Lung microvascular endothelial cell (primary cell): ENCODE measurements at regions not wholly inside any gene's neighbourhood (a gene's known extent, or its start where the extent isn't known, plus 50 kb on each side); places are given as distances from the start of the nearest gene placed in this dataset.

ENCODE experiments used
- DNase-seq, 2 donors: peaks; one replicate each; pipeline versions ENCODE4 v3.0.0 to v3.0.0-alpha.2; 2010; ENCODE audit warnings: low read depth in 2 of 2

- DNase-seq: no peak
Measured at GRCh38 chr19:28509079-28509895, 703.7 kb downstream of the UQCRFS1 start.

DNA sequence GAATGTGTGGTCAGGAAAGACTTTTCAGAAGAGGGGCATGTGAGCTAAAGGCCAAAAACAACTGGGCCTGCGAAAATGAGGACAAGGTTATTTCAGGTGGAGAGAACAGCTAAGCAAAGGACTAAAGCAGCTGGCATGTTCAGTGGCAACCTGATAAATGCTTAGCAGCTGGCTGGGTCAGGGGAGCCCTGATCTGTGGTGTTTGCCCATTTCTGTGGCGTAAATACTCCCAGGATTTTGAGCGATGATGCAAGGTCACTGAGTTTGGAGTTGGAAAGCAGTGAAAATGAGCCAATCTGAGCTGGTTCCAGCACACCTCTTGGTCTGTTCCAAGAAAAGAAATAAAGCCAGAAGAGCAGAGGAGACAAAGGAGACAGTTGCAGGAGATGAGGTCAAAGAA is 704.3 kb downstream of the UQCRFS1 start:
- DNase-seq: no peak

DNA sequence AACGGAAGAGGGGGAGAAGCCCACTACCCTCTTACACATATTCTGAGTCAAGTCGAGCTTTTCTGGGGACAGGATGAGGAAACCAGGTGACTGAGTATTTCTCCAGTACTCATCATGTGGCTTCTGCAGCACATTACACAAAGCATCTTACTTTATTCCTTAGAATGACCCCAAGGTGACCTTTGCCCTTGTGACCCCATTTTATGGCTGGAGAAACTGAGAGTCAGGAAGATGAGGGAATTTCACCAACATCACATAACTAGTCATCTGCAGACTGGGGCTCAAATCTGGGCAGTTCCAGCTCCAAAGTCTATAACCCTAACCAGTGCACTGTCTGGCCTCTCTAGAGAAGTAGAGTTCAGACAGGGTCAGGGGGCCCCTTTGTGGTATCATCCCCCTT is 707.0 kb downstream of the UQCRFS1 start:
- DNase-seq: no peak

DNA sequence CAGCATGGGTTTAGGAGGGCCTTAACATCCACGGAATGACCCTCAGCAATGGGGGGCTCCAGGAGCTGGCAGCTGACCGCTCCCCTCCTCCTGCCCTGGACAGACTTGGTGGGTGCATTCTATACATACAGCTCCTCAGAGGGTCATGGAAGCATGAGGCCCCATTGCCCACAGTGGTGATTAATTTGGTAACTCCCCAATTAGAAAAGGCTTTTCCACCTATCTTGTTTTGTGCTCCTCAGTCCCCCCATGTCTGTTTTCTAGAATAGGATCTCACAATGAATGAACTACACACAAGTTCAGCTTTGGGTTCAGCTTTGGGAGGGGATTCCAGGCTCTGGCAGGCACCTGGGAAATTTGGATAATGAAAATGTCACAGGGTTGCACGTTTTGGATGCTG is 707.8 kb downstream of the UQCRFS1 start:
- DNase-seq: no peak

DNA sequence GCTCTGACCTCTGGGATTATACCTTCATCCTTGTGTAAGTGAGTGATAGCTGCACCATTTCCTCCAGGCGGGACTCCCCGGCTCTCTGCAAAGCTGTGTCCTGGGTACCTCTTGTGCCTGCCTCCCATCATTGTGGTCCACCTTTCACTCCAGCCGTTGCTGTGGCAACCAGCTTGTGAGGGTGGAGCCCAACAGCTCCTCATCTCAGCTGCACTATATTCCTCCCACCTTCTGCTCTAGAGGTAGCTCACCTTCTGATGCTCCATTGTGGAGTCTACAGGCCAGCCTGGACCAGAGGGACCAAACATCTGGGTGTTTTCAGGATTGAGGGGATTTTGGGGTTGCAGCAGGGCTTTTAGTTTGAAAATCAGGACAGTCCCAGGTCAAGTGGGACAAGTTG is 708.2 kb downstream of the UQCRFS1 start:
- DNase-seq: no peak

- DNase-seq: no peak
Measured at GRCh38 chr19:28504139-28504538, 708.8 kb downstream of the UQCRFS1 start.

- DNase-seq: no peak
Measured at GRCh38 chr19:28502879-28503734, 709.8 kb downstream of the UQCRFS1 start.

GRCh38 chr19:28501976-28502375 is 711.0 kb downstream of the UQCRFS1 start:
- DNase-seq: no peak

DNA sequence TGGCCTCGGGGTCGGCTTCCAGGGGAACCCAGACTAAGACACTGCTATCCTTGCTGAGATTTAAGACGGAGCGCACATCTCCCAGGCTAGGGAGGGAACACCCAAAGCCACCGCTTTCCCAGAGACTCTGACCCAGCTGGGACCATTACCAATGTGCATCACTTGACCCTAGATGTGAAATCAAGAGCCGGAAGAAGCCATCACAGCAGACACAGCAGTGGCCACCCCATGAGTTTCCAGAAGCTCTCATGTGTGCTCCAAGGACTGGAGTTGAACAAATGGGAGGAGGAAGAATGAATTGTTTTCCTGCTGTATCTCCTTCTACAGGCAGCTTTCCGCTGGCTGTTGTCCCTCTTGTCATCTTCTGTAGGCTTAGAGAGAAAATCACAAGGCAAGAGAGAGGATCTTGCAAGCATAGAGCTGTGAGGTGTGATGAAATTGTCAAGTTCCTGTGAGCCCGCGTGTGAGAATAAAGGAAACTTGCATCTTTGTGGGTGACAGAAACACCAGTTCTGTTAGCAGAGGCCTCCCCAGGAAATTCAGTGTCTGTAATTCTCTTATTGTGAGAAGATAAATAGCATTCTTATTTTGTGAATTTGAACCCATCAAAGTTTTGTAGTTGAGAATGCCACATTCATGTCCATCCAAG is 711.8 kb downstream of the UQCRFS1 start:
- no peak for DNase-seq

GRCh38 chr19:28500296-28500695 is 712.7 kb downstream of the UQCRFS1 start:
- DNase-seq: no peak

DNA sequence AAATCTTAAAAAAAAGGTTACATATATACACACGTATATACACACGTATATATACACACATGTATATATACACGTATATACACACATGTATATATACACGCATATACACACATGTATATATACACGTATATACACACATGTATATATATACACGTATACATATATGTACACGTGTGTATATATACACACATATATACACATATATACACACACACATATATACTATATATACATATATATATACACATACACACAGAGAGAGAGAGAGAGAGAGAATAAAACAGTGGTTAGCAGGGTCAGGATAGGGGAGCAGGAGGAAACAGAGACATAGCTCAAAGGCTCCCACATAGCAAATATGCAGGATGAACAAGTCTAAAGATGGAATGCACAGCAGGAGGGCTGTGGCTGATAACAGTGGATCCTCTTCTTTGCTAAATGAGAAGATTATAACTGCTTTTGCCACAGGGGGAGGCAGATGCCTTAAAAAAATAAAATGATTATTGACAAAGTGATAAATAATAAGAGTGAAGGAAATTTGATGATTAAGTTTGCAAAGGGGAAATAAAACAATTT is 714.5 kb downstream of the UQCRFS1 start:
- DNase-seq: no peak

DNA sequence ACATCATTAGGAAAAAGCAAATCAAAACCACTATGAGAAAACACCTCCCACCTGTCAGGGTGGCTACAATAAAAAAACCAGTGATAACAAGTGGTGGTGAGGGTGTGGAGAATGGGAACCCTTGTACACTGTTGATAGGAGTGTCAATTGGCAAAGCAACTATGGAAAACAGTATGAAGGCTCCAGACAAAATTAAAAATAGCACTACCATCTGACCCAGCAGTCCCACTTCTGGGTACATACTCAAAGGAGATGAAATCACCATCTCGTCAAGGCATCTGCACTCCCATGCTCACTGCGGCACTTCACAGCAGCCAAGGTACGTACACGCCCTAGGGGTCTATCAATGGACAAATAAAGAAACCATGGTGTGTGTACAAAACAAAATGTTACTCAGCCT is 715.1 kb downstream of the UQCRFS1 start:
- DNase-seq: no peak

DNA sequence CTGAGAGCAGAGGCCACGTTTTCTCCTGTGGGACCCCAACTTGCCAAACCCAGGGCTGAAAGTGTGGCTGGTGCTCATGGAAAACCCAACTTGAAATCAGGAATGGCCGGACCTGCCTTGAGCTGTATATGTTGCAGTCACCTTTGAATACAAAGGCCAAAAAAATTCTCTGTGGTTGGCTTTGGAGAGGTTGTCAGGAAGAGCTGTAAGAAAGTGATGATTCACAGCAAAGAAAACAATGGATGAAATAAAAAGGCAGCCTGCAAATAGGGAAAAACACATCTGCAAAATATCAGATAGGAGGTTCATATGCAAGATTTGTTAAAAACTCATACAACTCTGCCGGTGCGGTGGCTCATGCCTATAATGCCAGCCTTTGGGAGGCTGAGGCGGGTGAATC is 715.8 kb downstream of the UQCRFS1 start:
- DNase-seq: peak in 1 of 2 donors; percentile 11

DNA sequence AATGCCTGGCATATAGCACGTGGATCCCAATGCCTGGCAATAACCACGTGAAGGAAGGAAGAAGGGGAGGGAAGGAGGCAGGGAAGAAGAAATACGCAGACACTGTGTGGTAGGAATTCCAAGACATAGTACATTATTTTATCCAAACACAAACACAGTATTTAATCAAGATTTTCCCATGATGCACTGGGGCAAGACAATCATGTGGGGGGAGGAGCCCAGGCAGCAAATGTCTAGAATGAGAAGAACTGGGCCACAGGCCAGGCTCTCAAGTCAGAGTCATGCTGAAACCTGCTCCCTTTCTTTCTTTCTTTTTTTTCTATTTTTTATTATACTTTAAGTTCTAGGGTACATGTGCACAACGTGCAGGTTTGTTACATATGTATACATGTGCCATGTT is 717.9 kb downstream of the UQCRFS1 start:
- DNase-seq: no peak

DNA sequence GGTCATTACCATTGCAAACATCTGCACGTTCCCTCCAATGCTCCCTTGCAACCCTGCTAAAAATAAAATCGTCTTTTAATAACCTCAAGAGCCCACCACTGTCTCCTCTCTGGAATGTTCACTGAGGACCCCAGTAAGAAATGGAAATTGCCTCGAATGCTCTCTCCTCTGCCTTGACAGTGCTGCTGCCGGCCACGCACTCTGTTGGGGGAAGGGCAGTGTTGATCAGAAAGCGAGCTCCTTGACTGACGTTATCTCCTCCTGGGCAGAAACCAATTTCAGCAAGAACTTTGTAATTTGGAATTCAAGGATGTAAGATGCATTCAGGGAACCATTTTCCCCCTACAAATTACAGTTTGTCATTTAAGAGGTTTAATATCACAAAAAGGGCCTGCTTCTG is 718.5 kb downstream of the UQCRFS1 start:
- DNase-seq: no peak

DNA sequence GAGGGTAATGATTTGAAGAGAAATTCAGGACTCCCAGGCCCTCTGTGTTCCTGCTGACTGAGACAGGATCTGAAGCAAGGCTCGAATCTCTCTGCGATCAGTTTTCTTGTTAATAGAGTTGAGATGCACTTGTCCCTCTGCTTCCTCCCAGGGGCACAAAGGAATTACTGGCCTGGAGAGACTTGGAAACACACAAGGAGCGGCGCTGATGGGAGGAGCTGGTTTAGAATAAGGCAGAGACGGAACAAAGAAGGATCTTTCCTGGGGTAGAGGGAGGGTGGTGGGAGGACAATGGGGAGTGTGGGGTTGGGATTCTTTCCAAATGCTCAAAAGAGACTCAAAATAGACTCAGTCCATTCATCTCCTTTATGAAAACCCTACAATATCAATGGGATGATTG is 719.1 kb downstream of the UQCRFS1 start:
- no peak for DNase-seq

- no peak for DNase-seq
Measured at GRCh38 chr19:28492621-28493020, 720.3 kb downstream of the UQCRFS1 start.

GRCh38 chr19:28492201-28492600 is 720.8 kb downstream of the UQCRFS1 start:
- DNase-seq: no peak

DNA sequence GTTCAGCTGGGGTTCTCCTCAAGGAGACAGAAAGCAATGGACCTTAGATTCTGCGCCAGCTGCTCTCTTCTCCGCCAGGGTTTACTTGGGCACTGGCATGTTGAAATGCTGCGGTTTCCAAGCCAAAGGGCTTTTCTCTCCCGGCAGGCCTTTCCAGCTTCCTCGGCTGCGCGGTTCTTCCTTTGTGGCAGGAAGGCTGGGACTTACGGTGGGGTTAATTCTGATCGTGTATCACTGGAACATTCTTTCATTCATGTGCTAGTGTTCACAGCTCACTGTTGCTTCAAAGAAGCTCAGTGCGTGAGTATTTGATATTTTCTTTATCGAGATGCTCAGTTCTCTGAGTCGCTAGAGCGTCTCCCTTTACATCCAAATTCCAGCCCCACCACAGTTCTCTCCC is 723.2 kb downstream of the UQCRFS1 start:
- DNase-seq: no peak

DNA sequence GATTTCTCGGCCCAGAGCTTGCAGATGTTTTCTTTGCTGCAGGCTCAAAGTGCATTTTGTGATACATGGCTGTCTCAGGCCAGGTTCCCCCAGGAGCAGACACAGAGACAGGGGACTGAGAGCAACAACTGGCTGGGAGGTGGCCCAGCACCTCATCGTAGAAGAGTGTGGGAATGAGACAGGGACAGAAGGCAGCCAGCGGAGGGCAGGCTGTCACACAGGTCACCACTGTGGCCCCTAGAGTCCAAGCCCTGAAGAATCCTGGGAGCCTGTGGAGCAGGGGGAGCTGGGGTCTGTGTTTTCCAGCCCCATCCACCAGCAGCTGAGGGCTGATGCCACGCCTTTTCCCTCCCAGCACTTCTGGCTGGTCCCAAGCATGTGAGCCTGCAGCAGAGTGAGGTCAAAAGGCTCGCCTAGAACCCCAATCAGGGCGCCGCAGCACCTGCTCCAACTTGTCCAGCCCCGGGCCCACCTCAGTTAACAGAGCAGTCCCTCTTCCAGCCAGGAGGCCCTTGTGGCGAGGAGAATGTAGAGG is 723.8 kb downstream of the UQCRFS1 start:
- DNase-seq: no peak

DNA sequence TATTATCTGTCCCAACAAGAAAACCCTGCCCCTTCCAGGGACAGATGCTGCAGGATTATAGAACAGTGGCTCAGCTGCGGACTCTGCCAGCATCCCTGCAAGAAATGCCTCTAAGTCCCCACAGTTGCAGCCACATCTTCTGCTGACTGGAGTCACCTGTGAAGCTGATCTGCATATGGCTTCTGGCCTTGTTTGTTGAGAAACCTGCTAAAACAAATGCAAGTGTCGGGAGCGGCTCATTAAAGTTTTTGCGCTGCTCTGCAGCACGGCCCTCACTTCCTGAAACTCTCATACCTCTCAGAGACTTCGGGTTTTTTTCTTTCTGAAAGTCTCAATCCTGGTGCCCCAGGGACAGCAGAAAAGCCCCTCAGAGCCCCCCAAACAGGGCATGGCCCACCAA is 725.0 kb downstream of the UQCRFS1 start:
- no peak for DNase-seq

DNA sequence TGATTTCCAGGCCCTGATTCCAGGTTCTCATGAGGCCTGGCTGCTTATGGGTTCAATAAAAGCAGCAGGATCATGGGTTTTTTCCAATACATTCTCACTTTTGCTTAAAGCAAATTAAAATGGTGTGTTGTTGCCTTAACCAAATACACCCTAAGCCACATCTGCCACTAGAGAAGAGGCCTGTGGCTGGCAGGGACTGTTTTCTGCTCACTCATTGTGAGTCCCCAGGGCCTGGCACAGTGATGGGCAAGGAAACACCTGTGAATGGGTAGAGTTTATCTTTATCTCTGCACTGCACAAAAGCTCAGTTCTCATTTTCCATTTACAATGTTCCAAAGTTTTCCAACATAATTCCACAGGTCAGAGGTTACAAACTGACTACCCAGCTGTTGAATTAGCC is 726.0 kb downstream of the UQCRFS1 start:
- no peak for DNase-seq
